IMR-90 (cell line): ENCODE measurements at regions not wholly inside any gene's neighbourhood (a gene's known extent, or its start where the extent isn't known, plus 50 kb on each side); places are given as distances from the start of the nearest gene placed in this dataset.

ENCODE experiments used
- ATAC-seq: fragments of 200-7000 bp; cut with Tn5 transposase; 2 replicates; pipeline ENCODE4 v1.9.1; 2020; ENCODE audit warnings: low read depth, mild to moderate bottlenecking, moderate library complexity
- BruUV-seq: library from RNA; stranded (reverse); fragments of 400-500 nt; replicated peaks from 2 replicates; lab custom pipeline; 2021; lab: Mats Ljungman, UMichigan
- CTCF ChIA-PET: fragments of 300-600 bp; formaldehyde crosslinking; extraction: SDS; loops from one replicate; lab custom pipeline; 2021; ENCODE audit warnings: antibody characterized with exemption; lab: Yijun Ruan, JAX
- POLR2A ChIA-PET: fragments of 300-600 bp; sonication (Branson Sonifier 250); formaldehyde crosslinking; loops from one replicate; lab custom pipeline; 2022; ENCODE audit warnings: antibody characterized with exemption; ENCODE audit not compliant: unreplicated experiment; lab: Charles Lee
- DNase-seq: peaks from one replicate; pipeline ENCODE4 v3.0.0; 2013
- H2AFZ ChIP-seq: replicated peaks from 2 replicates; pipeline ENCODE3; 2013; ENCODE audit warnings: low read length, mild to moderate bottlenecking; ENCODE audit not compliant: poor library complexity
- H2AK5ac ChIP-seq: 2 replicates; pipeline ENCODE4 v1.6.1; 2013; ENCODE audit warnings: low read depth, low read length, inconsistent platforms
- H2AK9ac ChIP-seq: replicated peaks from 2 replicates; pipeline ENCODE3; 2013; ENCODE audit warnings: mild to moderate bottlenecking, low read depth, low read length, moderate library complexity; ENCODE audit not compliant: poor library complexity
- H2BK120ac ChIP-seq: 2 replicates; pipeline ENCODE4 v1.6.1; 2013; ENCODE audit warnings: low read depth, low read length, inconsistent platforms
- H2BK15ac ChIP-seq: 3 replicates; pipeline ENCODE4 v1.6.1; 2013; ENCODE audit warnings: low read depth, low read length, inconsistent platforms
- H2BK20ac ChIP-seq: 2 replicates; pipeline ENCODE4 v1.6.1; 2013; ENCODE audit warnings: low read depth, mild to moderate bottlenecking, inconsistent platforms, low read length, moderate library complexity
- H2BK5ac ChIP-seq: 2 replicates; pipeline ENCODE4 v1.6.1; 2013; ENCODE audit warnings: mild to moderate bottlenecking, low read depth, low read length, inconsistent platforms; ENCODE audit not compliant: poor library complexity, severe bottlenecking
- H3K14ac ChIP-seq: replicated peaks from 2 replicates; pipeline ENCODE4 v1.6.1; 2013; ENCODE audit warnings: low read depth, low read length, inconsistent platforms
- H3K18ac ChIP-seq: 2 replicates; pipeline ENCODE4 v1.6.1; 2013; ENCODE audit warnings: low read depth, low read length, control low read depth
- H3K23ac ChIP-seq: 2 replicates; pipeline ENCODE4 v1.6.1; 2013; ENCODE audit warnings: low read depth, low read length, inconsistent platforms
- H3K27ac ChIP-seq: 2 replicates; pipeline ENCODE4 v1.5.1; 2013; ENCODE audit warnings: mild to moderate bottlenecking, control low read depth, low read length; ENCODE audit not compliant: insufficient read depth
- H3K27me3 ChIP-seq: 2 replicates; pipeline ENCODE4 v1.6.1; 2013; ENCODE audit warnings: low read length; ENCODE audit not compliant: control insufficient read depth, insufficient read depth
- H3K36me3 ChIP-seq: 2 replicates; pipeline ENCODE4 v1.6.1; 2013; ENCODE audit warnings: low read length, mixed read lengths; ENCODE audit not compliant: control insufficient read depth, insufficient read depth
- H3K4ac ChIP-seq: 2 replicates; pipeline ENCODE4 v1.6.1; 2013; ENCODE audit warnings: low read depth, low read length, inconsistent platforms
- H3K4me1 ChIP-seq: 2 replicates; pipeline ENCODE4 v1.6.1; 2013; ENCODE audit warnings: low read length, mixed read lengths; ENCODE audit not compliant: control insufficient read depth, insufficient read depth
- H3K4me2 ChIP-seq: 2 replicates; pipeline ENCODE4 v1.6.1; 2013; ENCODE audit warnings: low read depth, mild to moderate bottlenecking, control low read depth, low read length, moderate library complexity
- H3K4me3 ChIP-seq: 2 replicates; pipeline ENCODE4 v1.5.1; 2013; ENCODE audit warnings: low read depth, mild to moderate bottlenecking, control low read depth, low read length, moderate library complexity; ENCODE audit not compliant: insufficient read depth
- H3K56ac ChIP-seq: 2 replicates; pipeline ENCODE4 v1.6.1; 2013; ENCODE audit warnings: low read length, inconsistent platforms; ENCODE audit not compliant: insufficient read depth; ENCODE audit errors: extremely low read depth
- H3K79me1 ChIP-seq, 2 experiments: 2 replicates each; pipeline ENCODE4 v1.6.1; 2013; ENCODE audit warnings: low read length in 2 of 2, inconsistent platforms in 1 of 2, low read depth in 1 of 2
- H3K9ac ChIP-seq: 2 replicates; pipeline ENCODE4 v1.6.1; 2013; ENCODE audit warnings: low read depth, low read length, control low read depth
- H3K9me1 ChIP-seq: 2 replicates; pipeline ENCODE4 v1.6.1; 2013; ENCODE audit warnings: low read length, inconsistent platforms; ENCODE audit not compliant: insufficient read depth
- H3K9me3 ChIP-seq: 2 replicates; pipeline ENCODE4 v1.6.1; 2013; ENCODE audit warnings: low read length; ENCODE audit not compliant: control insufficient read depth, insufficient read depth
- H4K20me1 ChIP-seq: 2 replicates; pipeline ENCODE4 v1.6.1; 2013; ENCODE audit warnings: low read length, inconsistent platforms; ENCODE audit not compliant: insufficient read depth
- H4K5ac ChIP-seq: 2 replicates; pipeline ENCODE4 v1.6.1; 2013; ENCODE audit warnings: mild to moderate bottlenecking, low read depth, low read length, control low read depth
- H4K8ac ChIP-seq, 2 experiments: 2 replicates each; pipeline ENCODE4 v1.6.1; 2013; ENCODE audit warnings: low read depth in 2 of 2, low read length in 2 of 2, control low read depth in 1 of 2, inconsistent platforms in 1 of 2
- H4K91ac ChIP-seq: 2 replicates; pipeline ENCODE4 v1.6.1; 2013; ENCODE audit warnings: low read depth, low read length, inconsistent platforms; ENCODE audit not compliant: insufficient read depth
- RCOR1 ChIP-seq: IDR thresholded peaks from 2 replicates; pipeline ENCODE4 v1.6.1; 2012; ENCODE audit warnings: mild to moderate bottlenecking, low read length, improper control_type of control experiment; ENCODE audit not compliant: insufficient replicate concordance
- dilution Hi-C: fragments of 300-500 bp; cut with HindIII; formaldehyde crosslinking; loops from one replicate; pipeline ENCODE4 v1.14.3; 2018; ENCODE audit warnings: low sequenced_read_pairs; ENCODE audit not compliant: unreplicated experiment
- in situ Hi-C: fragments of 300-500 bp; cut with MboI; formaldehyde crosslinking; loops from 3 replicates; pipeline ENCODE4 v1.14.3; 2019; ENCODE audit warnings: low sequenced_read_pairs, inconsistent platforms, mixed read lengths
- intact Hi-C: fragments of 100-400 bp; cut with micrococcal nuclease; formaldehyde crosslinking; loops from 2 replicates; pipeline ENCODE4 v1.10.0; 2022

DNA sequence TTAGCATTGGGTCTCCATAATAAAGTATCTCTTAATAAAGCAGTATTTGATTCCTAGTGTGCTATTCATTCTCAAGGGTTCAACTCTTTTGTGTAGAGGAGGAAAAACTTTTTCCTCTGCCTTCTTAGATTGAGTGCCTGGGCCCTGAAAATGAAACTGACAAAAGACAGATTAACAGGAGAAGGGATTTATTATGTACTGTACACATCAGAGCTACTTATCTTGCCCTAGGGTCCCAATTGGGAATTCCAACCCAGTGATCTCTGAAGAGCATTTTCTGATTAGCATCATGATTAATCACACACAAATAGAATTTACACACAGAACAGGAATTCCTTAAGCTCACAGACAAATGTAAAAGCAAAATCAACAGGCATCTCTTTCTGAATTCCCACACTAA lies 128.9 kb downstream of the CD164 start:
- intact Hi-C loops (no loop called here), dilution Hi-C loops (no loop called here), in situ Hi-C loops (no loop called here)
- no peak overlapping the region for H3K27ac ChIP-seq
- H3K9ac ChIP-seq = no peak overlapping the region
- no peak overlapping the region for H4K8ac ChIP-seq
- no peak overlapping the region for H2BK15ac ChIP-seq
- H3K79me1 ChIP-seq = no peaks in the 10 kb centered on the region
- no peak overlapping the region for H2AK5ac ChIP-seq
- no TSS peak for BruUV-seq
- no peak overlapping the region for H3K14ac ChIP-seq
- ATAC-seq (no peak), DNase-seq (no peak)
- no peak overlapping the region for H4K5ac ChIP-seq
- no peak overlapping the region for H2BK5ac ChIP-seq
- no peak overlapping the region for H2AFZ ChIP-seq
- no peak for TF ChIP-seq RCOR1
- no peak overlapping the region for H2BK120ac ChIP-seq
- H3K18ac ChIP-seq = no peak overlapping the region
- H2AK9ac ChIP-seq = no peak overlapping the region
- no peak overlapping the region for H3K4me2 ChIP-seq
- no peak overlapping the region for H3K23ac ChIP-seq
- no peaks in the 10 kb centered on the region for H3K36me3 ChIP-seq
- H3K9me3 ChIP-seq = no peaks in the 10 kb centered on the region
- peaks cover 6% of the 10 kb centered on the region for H3K27me3 ChIP-seq
- H3K9me1 ChIP-seq = no peaks in the 10 kb centered on the region
- H3K4ac ChIP-seq = no peak overlapping the region
- no peaks in the 10 kb centered on the region for H3K4me1 ChIP-seq
- ChIA-PET POLR2A (no interaction called here), CTCF (interaction anchor here (0.5 kb wide), 1 partner anchor 1718 kb away, joined by 6 read pairs; no protein-coding TSS in a partner anchor)
- no peak overlapping the region for H2BK20ac ChIP-seq
- H3K4me3 ChIP-seq = no peak overlapping the region
- no peak overlapping the region for H4K91ac ChIP-seq
- no peak overlapping the region for H3K56ac ChIP-seq
- no peaks in the 10 kb centered on the region for H4K20me1 ChIP-seq
